ENCODE measurements at regions not wholly inside any gene's neighbourhood (a gene's known extent, or its start where the extent isn't known, plus 50 kb on each side); places are given as distances from the start of the nearest gene placed in this dataset.
"Not testable (repeated sequence)": the region's sequence is repeated elsewhere in the genome, so short reads cannot be mapped to it uniquely, and the experiment has no call there.

DNA sequence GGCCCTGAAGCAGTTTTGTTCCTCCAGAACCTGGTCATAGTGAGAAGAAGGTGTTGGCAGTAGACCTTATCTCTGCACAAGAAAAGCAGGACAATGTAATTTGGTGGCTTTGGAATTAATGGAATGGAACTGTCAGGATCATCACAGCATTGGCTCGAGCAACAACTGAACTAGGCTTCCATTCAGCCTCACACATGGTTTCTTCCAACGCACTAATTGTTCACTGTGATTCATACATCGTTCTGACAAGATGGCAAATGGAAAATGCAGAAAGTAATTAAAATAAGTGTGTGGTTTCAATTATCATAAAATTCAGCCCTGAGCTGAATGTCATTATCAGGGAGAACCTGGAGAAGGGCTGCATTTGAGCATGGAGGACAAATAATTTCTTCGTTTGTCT is 80.6 kb downstream of the MFSD1 start:
- DNase-seq: no peak

DNA sequence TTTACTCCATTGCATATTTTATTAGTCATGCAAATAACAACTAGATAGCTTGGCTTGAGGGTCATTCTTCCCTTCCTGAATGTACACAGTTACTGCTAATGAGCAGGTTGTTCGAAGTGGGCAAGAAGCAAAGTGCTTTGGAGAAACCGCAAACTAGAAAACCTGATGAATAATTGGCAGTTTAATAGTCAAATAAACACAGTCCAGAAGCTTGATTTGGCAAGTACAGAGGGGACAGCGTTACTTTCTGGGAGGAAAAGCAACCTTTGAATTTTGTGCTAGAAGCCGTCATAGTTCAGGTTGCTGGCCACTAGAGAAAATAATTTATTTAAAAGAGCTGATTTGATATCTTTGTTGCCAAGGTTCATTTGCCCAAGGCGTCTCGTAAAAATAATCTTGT is 94.9 kb downstream of the MFSD1 start:
- no peak for DNase-seq

DNA sequence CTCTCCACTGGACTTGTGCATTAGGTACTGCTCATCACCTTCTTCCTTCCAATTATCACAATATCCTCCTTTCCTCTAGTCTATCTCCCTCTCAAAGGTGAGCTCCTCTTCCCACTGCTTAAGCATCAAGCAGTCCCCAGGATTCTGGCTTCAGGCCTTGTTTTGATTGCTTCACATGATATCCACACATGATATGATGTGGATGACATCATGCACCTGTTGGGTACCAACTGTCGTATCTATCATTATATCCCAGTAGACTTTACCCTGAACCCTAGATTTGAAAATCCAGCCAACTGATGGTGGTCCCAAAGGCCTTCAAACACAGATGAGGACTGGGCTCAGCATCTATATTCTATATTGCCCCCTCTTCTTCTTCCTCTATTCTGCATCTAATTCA is 104.9 kb downstream of the MFSD1 start:
- DNase-seq: no peak

DNA sequence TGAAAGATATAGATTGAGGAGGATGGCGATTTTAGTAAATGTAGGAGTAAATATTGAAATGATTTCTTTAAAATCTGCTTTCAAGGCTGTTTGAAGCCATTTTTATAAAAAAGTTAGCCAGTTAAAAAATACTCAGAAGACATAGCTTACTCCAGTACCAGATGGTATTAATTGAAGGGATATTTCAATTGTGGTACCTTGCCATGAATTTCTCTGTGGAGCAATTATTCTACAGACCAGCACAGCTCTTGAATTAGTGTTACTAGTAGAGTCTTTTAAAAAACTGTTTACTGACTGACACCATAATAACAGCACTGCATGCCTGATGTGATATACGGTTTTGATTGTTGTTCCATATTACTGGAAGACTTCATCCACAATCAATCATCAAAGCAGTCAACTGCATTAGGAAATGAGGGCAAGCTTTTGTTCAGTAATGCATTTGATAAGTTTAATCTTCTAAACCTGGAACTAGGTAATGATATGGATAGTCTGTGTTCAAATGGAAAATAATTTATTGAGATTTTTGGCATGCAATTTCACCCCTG is 106.4 kb downstream of the MFSD1 start:
- no peak for DNase-seq

DNA sequence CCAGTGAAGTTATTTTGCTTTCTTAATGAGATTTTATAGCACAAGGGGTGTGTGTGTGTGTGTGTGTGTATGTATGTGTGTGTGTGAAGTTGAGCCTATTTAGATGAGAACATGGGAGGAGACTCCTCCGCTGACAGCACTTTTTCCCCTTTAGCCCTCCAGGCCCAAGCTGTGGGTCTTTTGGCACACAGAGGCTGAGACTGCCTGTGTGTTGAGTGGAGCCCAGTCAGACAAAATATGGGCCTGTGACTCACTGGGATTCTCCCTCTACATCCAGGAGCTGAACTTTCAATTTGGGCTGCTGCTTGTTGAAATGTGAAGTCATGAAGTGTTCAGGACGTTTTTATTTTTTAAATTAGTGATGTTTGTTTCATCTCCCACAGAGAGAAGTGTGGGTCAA is 108.0 kb downstream of the MFSD1 start:
- no peak for DNase-seq

DNA sequence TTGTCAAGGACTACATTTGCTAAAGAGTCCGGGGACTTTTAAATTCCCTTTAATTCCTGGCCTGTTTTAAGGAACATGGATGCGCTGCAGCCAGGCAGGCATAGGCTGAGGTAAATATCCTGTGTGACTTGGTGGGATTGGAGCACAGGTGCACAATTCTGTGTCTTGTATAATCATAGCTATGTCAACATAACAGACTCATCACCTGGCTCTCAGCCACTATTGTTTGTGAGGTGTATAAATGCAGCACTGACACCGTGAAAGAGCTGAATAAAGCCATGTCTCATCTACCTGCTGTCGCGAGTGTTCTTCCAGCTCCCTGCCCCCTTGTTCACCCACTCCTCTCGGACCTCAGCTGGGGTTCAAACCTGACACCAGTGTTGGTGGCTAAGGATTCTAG is 109.7 kb downstream of the MFSD1 start:
- no peak for DNase-seq

DNA sequence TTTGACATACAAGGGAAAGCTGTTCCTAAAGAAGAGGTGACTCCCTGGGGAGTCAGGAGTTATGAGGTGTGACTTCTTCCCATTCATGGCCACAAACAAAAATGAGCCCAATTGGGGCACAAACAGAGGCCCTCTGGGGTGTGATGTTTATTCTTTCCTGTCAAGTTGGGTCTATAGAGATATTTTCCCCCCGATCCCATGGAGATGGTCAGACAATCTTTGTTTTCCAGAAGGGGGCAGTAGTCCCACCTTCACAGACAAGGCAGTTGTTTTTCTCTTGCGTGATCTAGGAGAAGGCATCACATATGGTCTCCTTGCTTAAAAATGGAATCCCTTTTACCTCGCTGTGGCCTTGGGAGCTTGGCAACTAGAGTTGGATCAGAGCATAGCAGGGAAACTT is 110.3 kb downstream of the MFSD1 start:
- no peak for DNase-seq

DNA sequence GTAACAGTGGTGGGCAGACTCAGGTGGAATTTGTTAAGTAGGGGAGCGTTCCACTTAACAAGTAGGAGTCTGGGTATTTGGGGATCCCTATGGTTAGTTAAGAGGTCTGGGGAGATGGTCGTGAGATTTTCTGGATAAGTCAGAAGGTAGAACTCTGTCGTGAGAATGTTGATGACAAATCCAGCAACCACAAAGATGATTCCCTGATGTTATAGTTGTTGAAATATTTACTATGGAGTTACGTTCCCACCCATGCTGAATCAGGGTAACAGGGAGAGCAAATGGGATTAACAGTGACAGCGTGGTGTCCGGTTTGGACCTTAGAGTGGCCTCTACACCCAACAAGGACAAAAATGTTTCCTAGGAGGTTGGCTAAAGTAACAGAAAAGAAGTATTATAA is 110.8 kb downstream of the MFSD1 start:
- no peak for DNase-seq

DNA sequence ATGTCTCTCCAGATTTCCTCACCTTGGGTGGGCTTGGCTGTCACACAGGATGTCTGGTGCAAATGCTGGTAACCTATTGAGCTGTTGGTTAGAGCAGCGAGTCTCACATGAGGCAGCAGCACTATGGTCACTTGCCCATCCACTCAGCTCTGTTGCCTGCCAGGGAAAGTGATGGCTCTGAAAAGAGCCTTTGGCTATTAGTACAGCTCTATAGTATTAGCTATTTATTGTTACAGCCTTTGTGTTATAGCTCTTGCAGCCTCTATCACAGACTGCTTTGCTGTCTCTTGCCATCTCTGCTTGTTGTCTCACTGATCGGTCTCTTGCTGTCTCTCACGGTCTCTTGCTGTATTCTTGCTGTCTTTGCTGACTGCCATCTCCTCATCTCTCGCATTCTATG is 114.3 kb downstream of the MFSD1 start:
- DNase-seq: no peak

DNA sequence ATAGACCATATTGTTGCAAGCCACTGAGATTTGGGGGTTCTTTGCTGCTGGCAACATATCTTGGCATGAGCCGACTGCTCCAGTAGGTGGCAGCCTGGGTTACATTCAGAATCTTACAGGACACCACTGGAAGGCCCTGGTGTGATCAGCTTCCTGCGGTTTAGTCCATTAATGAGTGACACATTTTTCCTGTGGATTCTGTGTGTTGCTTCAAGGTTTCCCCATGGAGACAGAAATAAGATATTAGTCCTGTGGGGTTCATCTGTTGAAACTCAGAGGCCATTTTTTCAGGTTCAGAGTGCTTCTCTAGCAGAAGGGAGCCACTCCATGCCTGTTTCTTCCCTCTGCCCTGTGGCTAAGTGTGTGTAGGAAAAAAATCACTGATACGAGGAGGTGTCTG is 116.2 kb downstream of the MFSD1 start:
- DNase-seq: peak; percentile 34

DNA sequence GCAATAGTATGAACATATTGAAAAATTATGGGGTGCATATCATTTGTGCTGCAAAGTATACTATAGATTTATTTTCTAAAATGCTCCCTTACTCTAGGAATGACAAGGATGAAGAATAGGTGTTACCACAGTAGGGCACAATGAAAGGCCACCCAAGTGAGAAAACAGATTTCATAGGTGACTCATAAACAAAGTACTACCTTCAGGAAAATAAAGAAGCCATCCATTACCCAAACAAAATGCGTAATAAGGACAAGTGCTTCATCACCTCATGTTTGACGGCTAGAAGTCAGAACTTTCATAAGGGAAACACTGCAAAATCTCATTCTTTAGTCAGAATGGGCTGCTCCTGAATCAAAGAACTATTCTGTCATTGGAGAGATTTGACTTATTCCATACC is 116.6 kb downstream of the MFSD1 start:
- DNase-seq: no peak

DNA sequence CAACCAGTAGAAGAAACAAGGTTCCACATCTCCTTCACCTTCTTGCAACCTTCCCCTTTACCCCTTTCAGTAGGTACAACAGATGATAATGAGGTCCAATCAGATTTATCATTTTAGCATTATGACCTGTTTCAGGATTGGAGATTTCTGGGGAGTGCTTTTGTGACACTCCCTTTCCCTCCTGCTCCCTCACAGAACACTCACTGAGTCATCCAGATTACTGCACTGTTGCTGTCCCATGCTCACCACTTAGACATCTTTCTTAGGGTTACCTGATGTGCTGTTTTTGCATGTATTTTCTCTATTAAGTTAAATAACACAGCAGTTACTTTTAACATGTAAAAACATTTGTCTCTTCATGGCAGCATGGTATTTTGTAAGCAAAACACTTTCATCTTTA is 118.5 kb downstream of the MFSD1 start:
- DNase-seq: no peak

DNA sequence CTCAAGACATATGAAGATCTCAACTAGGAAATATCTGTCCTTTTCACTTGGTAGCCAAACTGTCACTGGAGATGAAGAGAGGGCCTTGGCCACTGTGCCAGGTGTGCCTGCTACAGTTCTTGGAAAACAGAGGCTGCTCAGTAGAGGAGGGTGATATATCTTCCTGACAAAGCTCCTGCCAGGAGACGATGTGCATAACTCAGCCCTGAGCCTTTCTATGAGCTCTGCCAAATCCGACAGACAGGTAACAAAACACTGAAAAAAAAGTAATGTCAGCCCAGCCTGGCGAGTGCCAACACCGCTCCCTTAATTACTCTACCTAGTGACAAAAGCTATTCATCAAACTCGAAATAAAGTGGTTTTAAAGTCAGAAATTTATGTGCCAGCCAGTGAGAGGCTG is 123.2 kb downstream of the MFSD1 start:
- DNase-seq: no peak

DNA sequence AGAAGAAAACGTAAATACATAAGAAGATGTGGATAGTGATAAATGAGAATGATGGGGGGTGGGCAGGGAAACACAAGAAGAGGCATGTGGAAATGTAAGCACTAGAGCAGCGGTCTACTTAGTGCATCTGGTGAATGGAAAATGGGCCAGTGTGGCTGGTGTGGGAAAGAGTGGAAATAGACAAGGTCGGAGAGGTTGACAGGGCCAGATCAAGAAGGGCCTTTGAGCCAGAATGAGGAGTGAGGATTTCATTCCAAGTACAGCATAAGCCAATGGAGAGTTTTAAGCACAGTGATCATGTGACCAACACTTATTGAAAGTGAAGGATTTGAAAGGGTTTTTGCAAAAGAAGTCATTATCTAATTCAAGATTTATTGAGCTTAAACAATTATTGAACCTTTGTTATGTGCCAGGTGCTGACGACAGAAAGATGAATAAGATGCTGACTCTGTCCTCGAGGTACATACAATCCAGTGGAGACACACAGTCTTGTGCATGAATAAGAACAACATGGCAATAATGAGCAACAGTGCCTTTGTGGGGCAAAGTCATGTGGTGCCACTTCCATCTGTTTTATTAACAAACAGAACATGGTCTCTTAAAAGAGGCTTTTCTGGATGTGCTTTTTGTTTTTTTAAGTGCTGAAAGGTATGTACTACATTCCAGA is 124.1 kb downstream of the MFSD1 start:
- no peak for DNase-seq

DNA sequence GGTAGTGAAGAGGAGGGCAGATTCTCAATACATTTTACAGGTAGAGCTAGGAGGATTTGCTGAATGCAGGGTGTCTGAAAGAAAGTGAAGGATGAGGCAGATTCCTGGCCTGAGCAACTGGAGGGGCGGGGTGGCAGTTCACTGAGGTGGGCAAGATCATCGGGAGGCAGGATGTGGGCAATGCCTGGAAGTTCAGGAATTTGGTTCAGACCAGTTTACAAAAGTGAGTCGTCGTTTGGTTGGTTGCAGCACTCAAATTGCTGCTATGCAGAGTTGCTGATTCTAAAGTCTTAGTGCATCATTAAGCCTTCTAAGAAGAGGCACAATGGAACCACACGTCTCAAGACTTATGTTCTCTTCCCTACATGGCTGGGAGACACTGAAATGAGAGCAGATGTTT is 134.0 kb downstream of the MFSD1 start:
- no peak for DNase-seq

DNA sequence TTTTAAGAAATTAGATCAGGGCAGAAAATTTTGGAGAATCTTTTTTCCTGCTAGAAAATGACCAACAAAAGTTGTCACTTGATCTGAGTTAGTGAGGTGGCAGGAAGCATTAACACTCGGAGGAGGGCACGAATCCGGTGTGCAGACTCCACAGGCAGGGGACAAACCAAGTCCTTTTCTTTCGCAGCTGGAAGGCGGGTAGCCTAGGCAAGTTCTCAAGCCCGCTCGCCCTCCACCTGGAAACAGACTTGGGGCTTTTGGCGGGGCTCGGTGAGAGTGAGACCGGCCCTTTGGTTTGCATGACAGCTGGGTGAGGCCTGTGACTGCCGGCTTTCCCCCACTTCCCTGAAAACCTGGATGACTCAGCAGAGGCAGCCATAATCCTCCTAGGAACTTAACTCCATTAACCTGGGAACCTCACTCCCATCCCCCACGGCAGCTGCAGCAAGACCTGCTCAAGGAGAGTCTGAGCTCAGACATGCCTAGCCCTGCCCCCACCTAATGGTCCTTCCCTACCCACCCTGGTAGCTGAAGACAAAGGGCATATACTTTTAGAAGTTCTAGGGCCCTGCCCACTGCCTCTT is 134.8 kb downstream of the MFSD1 start:
- no peak for DNase-seq

DNA sequence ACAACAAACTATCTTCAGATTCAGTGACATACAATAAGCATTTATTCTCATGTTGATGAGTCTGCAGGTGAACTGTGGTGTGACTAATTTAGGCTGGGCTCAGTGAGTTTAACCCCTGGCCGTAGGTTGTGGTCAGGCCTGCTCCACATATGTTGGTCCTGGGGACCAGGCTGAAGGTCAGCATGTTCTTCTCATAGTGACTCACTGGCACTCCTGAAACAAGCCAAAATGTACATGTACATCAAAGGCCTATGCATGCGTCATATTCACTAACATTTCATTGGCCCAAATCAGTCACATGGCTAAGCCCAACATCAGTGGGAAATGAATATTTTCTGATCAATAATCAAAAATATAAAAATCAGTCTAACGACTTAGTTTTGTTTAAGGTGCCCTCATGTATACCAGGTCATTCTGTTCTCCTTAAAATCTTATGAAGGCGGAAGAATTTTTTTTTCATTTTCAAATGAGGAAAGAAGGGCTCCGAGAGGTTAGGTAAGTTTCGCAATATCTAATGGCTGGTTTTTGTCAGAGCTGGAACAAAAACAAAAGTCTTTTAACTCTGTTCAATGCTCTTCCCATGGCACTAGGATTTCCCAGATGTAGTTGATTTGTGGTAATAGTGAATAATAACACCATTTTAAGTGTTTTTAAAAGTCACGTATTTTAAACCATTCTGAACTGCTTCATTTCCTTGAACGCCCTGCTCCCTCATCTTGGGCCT is 148.5 kb downstream of the MFSD1 start:
- DNase-seq: no peak

DNA sequence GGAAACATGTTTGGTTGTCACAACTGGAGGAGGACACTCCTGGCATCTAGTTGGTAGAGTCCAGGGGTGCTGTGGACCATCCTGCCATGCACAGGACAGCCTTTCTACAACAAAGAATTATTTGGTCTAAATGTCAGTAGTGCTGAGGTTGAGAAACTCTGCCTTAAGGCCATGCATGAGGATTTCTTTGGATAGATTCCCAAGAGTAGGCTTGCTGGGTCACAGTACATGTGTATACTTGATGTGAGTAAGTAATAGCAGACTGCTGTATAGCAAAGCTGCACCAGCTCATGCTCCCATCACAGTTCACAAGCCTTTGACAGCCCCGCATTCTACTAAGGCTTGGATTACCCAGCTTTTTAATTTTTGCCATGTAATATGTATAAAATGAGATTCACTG is 151.3 kb downstream of the MFSD1 start:
- DNase-seq: no peak

DNA sequence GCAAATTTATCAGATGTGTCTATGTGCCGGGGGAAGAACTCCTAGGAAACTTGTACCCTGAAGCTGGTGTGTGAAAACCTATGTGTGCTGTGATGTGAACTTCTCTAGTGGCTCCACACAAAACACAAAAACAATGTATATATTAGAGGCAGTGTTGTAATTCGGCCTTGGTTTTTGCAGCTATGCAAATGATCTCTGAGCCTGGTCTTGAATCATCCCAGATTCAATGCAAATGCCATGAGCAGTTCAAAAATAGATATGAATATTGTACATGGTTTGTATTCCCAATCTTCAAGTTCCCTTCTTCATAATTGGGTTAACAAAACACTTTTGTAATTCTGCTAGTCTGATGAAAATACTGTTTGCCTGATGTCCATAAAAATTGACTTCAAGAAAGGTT is 152.6 kb downstream of the MFSD1 start:
- DNase-seq: no peak

DNA sequence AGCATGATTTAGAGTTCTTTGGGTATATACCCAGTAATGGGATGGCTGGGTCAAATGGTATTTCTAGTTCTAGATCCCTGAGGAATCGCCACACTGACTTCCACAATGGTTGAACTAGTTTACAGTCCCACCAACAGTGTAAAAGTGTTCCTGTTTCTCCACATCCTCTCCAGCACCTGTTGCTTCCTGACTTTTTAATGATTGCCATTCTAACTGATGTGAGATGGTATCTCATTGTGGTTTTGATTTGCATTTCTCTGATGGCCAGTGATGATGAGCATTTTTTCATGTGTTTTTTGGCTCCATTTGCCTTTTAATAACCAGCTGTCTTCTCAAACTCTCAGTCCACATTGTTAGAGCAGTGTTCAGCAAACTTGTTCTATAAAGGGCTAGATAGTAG is 155.9 kb downstream of the MFSD1 start:
- not testable (repeated sequence) for DNase-seq

DNA sequence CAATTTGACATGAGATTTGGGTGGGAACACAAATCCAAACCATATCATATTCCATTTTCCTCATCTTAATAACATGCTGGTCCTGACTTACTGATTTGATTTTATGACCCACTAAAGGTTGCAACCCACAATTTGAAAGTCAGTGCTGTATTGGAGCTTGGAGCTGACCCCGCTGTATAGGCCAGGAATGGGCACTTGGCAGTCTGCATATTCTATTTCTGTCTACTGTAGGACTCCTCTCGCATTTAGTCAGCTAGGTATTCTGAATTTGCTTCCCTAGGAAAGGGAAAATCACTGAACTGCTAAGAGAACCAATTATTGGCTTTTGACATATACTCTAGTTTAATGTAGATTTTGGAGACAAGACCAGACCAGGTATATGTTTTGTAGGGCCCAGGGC is 157.0 kb downstream of the MFSD1 start:
- no peak for DNase-seq

DNA sequence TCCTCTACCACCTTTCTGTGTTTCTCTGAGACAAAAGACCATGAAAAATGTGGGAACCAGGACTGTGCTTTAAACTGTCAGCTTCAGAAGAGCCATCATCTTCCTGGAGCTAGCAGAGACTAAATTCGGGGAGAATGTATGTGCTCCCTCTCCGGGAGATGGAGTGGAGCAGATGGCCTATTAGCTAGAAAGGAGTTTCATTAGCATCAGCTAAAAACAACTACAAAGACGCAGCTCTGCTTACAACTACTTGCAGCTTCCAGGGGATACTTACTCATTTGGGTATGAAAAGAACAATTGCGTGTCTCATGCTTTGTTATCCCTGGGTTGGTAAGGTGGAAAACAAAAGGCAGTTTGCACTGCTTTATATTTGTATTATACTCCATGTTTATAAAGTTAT is 159.6 kb downstream of the MFSD1 start:
- DNase-seq: no peak

DNA sequence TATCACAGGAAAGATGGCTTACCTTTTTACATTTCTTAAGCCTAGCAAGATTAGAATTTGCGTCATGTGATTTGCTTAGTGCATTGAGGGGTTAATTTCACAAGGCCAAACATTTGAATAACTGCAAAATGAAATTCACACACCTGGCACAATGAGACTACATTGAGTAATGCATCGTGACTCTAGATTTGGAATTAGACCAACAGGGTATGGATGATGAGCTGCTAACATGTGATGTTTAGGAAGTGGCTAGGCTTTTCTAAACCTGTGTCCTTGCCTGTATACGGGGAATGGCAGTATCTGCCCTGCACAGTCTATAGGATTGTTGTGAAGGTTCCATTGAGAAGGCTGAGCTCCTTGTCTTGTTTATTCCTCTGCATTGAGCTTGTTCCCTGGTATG is 160.1 kb downstream of the MFSD1 start:
- DNase-seq: no peak

DNA sequence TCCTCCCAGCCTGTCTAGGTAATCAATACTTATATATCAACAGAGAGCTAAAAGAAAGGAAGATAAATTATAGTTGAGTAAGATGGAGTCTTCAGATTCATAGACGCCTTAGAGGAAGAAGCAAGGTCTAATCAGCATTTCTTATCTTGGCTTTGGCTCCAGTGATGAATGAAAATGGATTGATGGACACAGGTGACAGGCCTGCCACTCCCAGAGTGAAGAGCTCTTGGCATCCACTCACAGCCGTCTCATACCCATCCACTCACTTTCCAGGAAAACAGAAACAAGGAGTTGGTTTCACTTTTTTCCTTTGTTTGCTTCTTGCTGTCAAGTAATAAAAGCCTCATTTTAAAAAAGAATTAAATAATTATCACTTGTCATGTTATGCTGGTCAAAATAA is 168.2 kb downstream of the MFSD1 start:
- DNase-seq: no peak

All from NCI-H2107 (cell line).